Neural progenitor cell (in vitro differentiated cells): ENCODE measurements at regions not wholly inside any gene's neighbourhood (a gene's known extent, or its start where the extent isn't known, plus 50 kb on each side); places are given as distances from the start of the nearest gene placed in this dataset.

ENCODE experiments used
- DNase-seq: peaks from one replicate; pipeline ENCODE4 v3.0.0-alpha.2; 2016; ENCODE audit warnings: low spot score
- H2AFZ ChIP-seq: fragments of 200-600 bp; sonication (generic); replicated peaks from 2 replicates; pipeline ENCODE4 v1.6.1; 2016; ENCODE audit warnings: antibody characterized with exemption
- H3F3A ChIP-seq: fragments of 200-600 bp; sonication (generic); 2 replicates; pipeline ENCODE4 v1.6.1; 2016; ENCODE audit warnings: antibody characterized with exemption, low read depth
- H3K27ac ChIP-seq: fragments of 200-600 bp; sonication (generic); 2 replicates; pipeline ENCODE4 v1.5.1; 2016; ENCODE audit warnings: mild to moderate bottlenecking
- H3K27me3 ChIP-seq: fragments of 200-600 bp; sonication (generic); 2 replicates; pipeline ENCODE4 v1.6.1; 2016; ENCODE audit warnings: mild to moderate bottlenecking, moderate library complexity
- H3K36me3 ChIP-seq: fragments of 200-600 bp; sonication (generic); 2 replicates; pipeline ENCODE4 v1.5.1; 2016
- H3K4me1 ChIP-seq: fragments of 200-600 bp; sonication (generic); 2 replicates; pipeline ENCODE4 v1.6.1; 2016; ENCODE audit warnings: mixed run types
- H3K4me2 ChIP-seq: fragments of 200-600 bp; sonication (generic); 2 replicates; pipeline ENCODE4 v1.6.1; 2016
- H3K4me3 ChIP-seq: fragments of 200-600 bp; sonication (generic); 2 replicates; pipeline ENCODE4 v1.5.1; 2016
- H3K79me2 ChIP-seq: fragments of 200-600 bp; sonication (generic); 2 replicates; pipeline ENCODE4 v1.6.1; 2016; ENCODE audit warnings: low read depth
- H3K9ac ChIP-seq: fragments of 200-600 bp; sonication (generic); 2 replicates; pipeline ENCODE4 v1.6.1; 2016
- H3K9me3 ChIP-seq: fragments of 200-600 bp; sonication (generic); 2 replicates; pipeline ENCODE4 v1.5.1; 2016; ENCODE audit warnings: low read depth
- H4K20me1 ChIP-seq: fragments of 200-600 bp; sonication (generic); 2 replicates; pipeline ENCODE4 v1.6.1; 2016; ENCODE audit warnings: low read depth
- H3K27ac Mint-ChIP-seq: 3 replicates; pipeline ENCODE4 v1.8.0; 2021; ENCODE audit warnings: mixed read lengths
- H3K27me3 Mint-ChIP-seq: 2 replicates; pipeline ENCODE4 v1.8.0; 2022; ENCODE audit warnings: low read depth, mild to moderate bottlenecking, inconsistent platforms, moderate library complexity, mixed read lengths; ENCODE audit not compliant: insufficient read depth
- H3K36me3 Mint-ChIP-seq: 3 replicates; pipeline ENCODE4 v1.8.0; 2021; ENCODE audit warnings: mixed read lengths
- H3K4me1 Mint-ChIP-seq: 3 replicates; pipeline ENCODE4 v1.8.0; 2021; ENCODE audit warnings: mixed read lengths
- H3K4me3 Mint-ChIP-seq: 3 replicates; pipeline ENCODE4 v1.8.0; 2021; ENCODE audit warnings: mild to moderate bottlenecking, moderate library complexity, mixed read lengths
- H3K9me3 Mint-ChIP-seq: 3 replicates; pipeline ENCODE4 v1.8.0; 2020; ENCODE audit warnings: mixed read lengths
- CTCF ChIP-seq: fragments of 200-600 bp; sonication (generic); IDR thresholded peaks from 2 replicates; pipeline ENCODE4 v1.5.1; 2017; ENCODE audit warnings: antibody characterized with exemption, mild to moderate bottlenecking
- EZH2 ChIP-seq: fragments of 200-600 bp; sonication (generic); IDR thresholded peaks from 2 replicates; pipeline ENCODE4 v1.6.1; 2017; ENCODE audit warnings: antibody characterized with exemption, mild to moderate bottlenecking, moderate library complexity
- EZH2phosphoT487 ChIP-seq: fragments of 200-600 bp; sonication (generic); IDR thresholded peaks from 2 replicates; pipeline ENCODE4 v1.6.1; 2017; ENCODE audit warnings: antibody characterized with exemption

GRCh38 chr2:226118471-226119429 lies 680.9 kb downstream of the IRS1 start:
- Mint-ChIP-seq H3K9me3 (peaks cover 15% of the 10 kb centered on the region), H3K36me3 (peaks cover 3% of the 10 kb centered on the region), H3K4me1 (peaks cover 24% of the 10 kb centered on the region), H3K4me3 (no peak overlapping the region), H3K27ac (peak overlapping the region; percentile 19), H3K27me3 (peaks cover 3% of the 10 kb centered on the region)
- no peak for DNase-seq
- Histone ChIP-seq H3K4me1 (peaks cover 11% of the 10 kb centered on the region), H3K36me3 (no peaks in the 10 kb centered on the region), H3K9ac (no peak overlapping the region), H3K79me2 (no peaks in the 10 kb centered on the region), H3K27me3 (no peaks in the 10 kb centered on the region), H3K27ac (no peak overlapping the region), H3K4me2 (no peak overlapping the region), H3K4me3 (no peak overlapping the region), H2AFZ (peak overlapping the region; percentile 8), H4K20me1 (no peaks in the 10 kb centered on the region), H3K9me3 (no peaks in the 10 kb centered on the region), H3F3A (no peaks in the 10 kb centered on the region)
- TF ChIP-seq EZH2phosphoT487 (no peak), EZH2 (no peak), CTCF (no peak)

GRCh38 chr2:226117510-226118065 lies 682.0 kb downstream of the IRS1 start:
- no peaks in the 10 kb centered on the region for H4K20me1 ChIP-seq
- no peak overlapping the region for H3K9ac ChIP-seq
- no peaks in the 10 kb centered on the region for H3K79me2 ChIP-seq
- peaks cover 11% of the 10 kb centered on the region for H3K4me1 ChIP-seq
- no peaks in the 10 kb centered on the region for H3F3A ChIP-seq
- no peaks in the 10 kb centered on the region for H3K9me3 ChIP-seq
- no peaks in the 10 kb centered on the region for H3K36me3 ChIP-seq
- no peak for TF ChIP-seq EZH2
- TF ChIP-seq CTCF = no peak
- TF ChIP-seq EZH2phosphoT487 = no peak
- no peaks in the 10 kb centered on the region for H3K27me3 Mint-ChIP-seq
- H3K27me3 ChIP-seq = no peaks in the 10 kb centered on the region
- no peak for DNase-seq
- H3K4me2 ChIP-seq = no peak overlapping the region
- peaks cover 6% of the 10 kb centered on the region for H3K9me3 Mint-ChIP-seq
- H3K4me3 ChIP-seq = no peak overlapping the region
- H3K36me3 Mint-ChIP-seq = peaks cover 3% of the 10 kb centered on the region
- no peak overlapping the region for H3K4me3 Mint-ChIP-seq
- H2AFZ ChIP-seq = no peak overlapping the region
- H3K4me1 Mint-ChIP-seq = peaks cover 16% of the 10 kb centered on the region
- no peak overlapping the region for H3K27ac Mint-ChIP-seq
- H3K27ac ChIP-seq = no peak overlapping the region

GRCh38 chr2:226116346-226116745 lies 683.3 kb downstream of the IRS1 start:
- Mint-ChIP-seq H3K9me3 (no peaks in the 10 kb centered on the region), H3K4me3 (no peak overlapping the region), H3K4me1 (peaks cover 16% of the 10 kb centered on the region), H3K27me3 (no peaks in the 10 kb centered on the region), H3K36me3 (no peaks in the 10 kb centered on the region), H3K27ac (no peak overlapping the region)
- no peak overlapping the region for H3K4me3 ChIP-seq
- no peak overlapping the region for H3K4me2 ChIP-seq
- no peaks in the 10 kb centered on the region for H3K36me3 ChIP-seq
- no peaks in the 10 kb centered on the region for H3K27me3 ChIP-seq
- no peaks in the 10 kb centered on the region for H3F3A ChIP-seq
- no peak for DNase-seq
- no peak overlapping the region for H3K27ac ChIP-seq
- no peaks in the 10 kb centered on the region for H3K79me2 ChIP-seq
- no peak overlapping the region for H3K9ac ChIP-seq
- no peaks in the 10 kb centered on the region for H4K20me1 ChIP-seq
- peaks cover 11% of the 10 kb centered on the region for H3K4me1 ChIP-seq
- no peak overlapping the region for H2AFZ ChIP-seq
- no peak for TF ChIP-seq EZH2phosphoT487
- TF ChIP-seq CTCF = no peak
- TF ChIP-seq EZH2 = no peak
- no peaks in the 10 kb centered on the region for H3K9me3 ChIP-seq
